NCI-H187 (cell line): ENCODE measurements at regions not wholly inside any gene's neighbourhood (a gene's known extent, or its start where the extent isn't known, plus 50 kb on each side); places are given as distances from the start of the nearest gene placed in this dataset.

ENCODE experiments used
- DNase-seq, 2 experiments: peaks; one replicate each; lab custom pipeline; 2025; lab: John Stamatoyannopoulos, UW

- DNase-seq = no peak
These were observed 153.8 kb downstream of the PHF2 start for GRCh38 chr9:93730217-93730616.
